ENCODE measurements at regions not wholly inside any gene's neighbourhood (a gene's known extent, or its start where the extent isn't known, plus 50 kb on each side); places are given as distances from the start of the nearest gene placed in this dataset.

DNA sequence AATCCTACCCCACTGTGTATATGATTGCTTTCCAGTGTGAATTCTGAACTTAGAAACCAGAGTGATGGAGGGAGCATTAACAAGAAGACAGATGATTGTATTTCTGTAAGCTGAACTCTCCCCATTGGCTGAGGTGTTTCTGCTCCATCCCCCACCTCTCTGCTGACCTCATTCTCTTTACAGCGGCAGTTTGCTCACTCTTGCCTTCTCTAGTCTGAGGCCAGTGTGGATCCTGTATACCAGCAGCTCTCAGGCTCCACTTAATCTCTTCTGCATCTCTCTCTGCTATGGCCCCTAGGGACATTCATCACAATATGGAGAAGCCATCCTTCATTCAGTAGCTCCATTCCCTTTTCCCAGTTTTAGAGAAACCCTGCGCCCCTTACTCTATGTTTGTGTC is 358.8 kb downstream of the MAN2A1 start:
- TF ChIP-seq POLR2A (IDR thresholded peaks at IDR 0.05; ENCODE audit: low read length) (no peak), GATA1 (IDR thresholded peaks at IDR 0.05; ENCODE audit: low read depth, low read length) (no peak)
